HepG2 (cell line): ENCODE measurements at regions not wholly inside any gene's neighbourhood (a gene's known extent, or its start where the extent isn't known, plus 50 kb on each side); places are given as distances from the start of the nearest gene placed in this dataset.

Source experiments
- ATAC-seq: fragments of 200-7000 bp; cut with Tn5 transposase; 3 replicates; pipeline ENCODE4 v1.9.1; 2020; ENCODE audit warnings: mild to moderate bottlenecking, moderate library complexity
- BruUV-seq: library from RNA; stranded (reverse); fragments of 400-500 nt; replicated peaks from 2 replicates; lab custom pipeline; 2021; lab: Mats Ljungman, UMichigan
- CTCF ChIA-PET: fragments of 300-600 bp; formaldehyde crosslinking; extraction: SDS; loops from one replicate; lab custom pipeline; 2021; ENCODE audit warnings: low total read pairs, inconsistent platforms, low intra/inter-chr PET ratio; lab: Yijun Ruan, JAX
- POLR2A ChIA-PET: fragments of 350-600 bp; sonication (Branson Sonifier 250); formaldehyde crosslinking; loops from one replicate; lab custom pipeline; 2020; ENCODE audit warnings: antibody characterized with exemption, inconsistent platforms; lab: Yijun Ruan, JAX
- DNase-seq: peaks from one replicate; pipeline ENCODE4 v3.0.0-alpha.2; 2015; ENCODE audit warnings: low spot score
- FAIRE-seq: peaks from 3 replicates; lab custom pipeline; 2011; peaks lifted over from hg19 to GRCh38; lab: Jason Lieb, UNC
- H2AFZ ChIP-seq: one replicate; pipeline ENCODE4 v1.6.1; 2011; ENCODE audit warnings: low read length, inconsistent platforms
- H3K27ac ChIP-seq: fragments of 300-600 bp; 3 replicates; pipeline ENCODE4 v1.8.0; 2011; ENCODE audit warnings: mixed run types, mild to moderate bottlenecking, mixed read lengths, low read length, inconsistent platforms; ENCODE audit not compliant: insufficient read depth; ENCODE audit errors: extremely low read length
- H3K27me3 ChIP-seq, 2 experiments: fragments of 200-600 bp in 1 of 2; 2 replicates in 1 of 2; 3 replicates in 1 of 2; pipeline versions ENCODE4 v1.6.0 to v1.8.0; 2011; ENCODE audit warnings: low read length in 2 of 2, mild to moderate bottlenecking in 2 of 2, moderate library complexity in 2 of 2, inconsistent platforms in 1 of 2; ENCODE audit not compliant: insufficient read depth in 2 of 2, control insufficient read depth in 1 of 2
- H3K36me3 ChIP-seq, 2 experiments: fragments of 200-600 bp in 1 of 2; replicated peaks in 1 of 2; 2 replicates in 1 of 2; 3 replicates in 1 of 2; pipeline versions ENCODE4 v1.5.1 to v1.8.0; 2011; ENCODE audit warnings: low read length in 2 of 2, inconsistent platforms in 1 of 2; ENCODE audit not compliant: insufficient read depth in 2 of 2, control insufficient read depth in 1 of 2
- H3K4me1 ChIP-seq: 2 replicates; pipeline ENCODE4 v1.5.1; 2012; ENCODE audit warnings: low read length, inconsistent platforms; ENCODE audit not compliant: insufficient read depth
- H3K4me2 ChIP-seq: 2 replicates; pipeline ENCODE4 v1.6.0; 2011; ENCODE audit warnings: low read depth, low read length, inconsistent platforms
- H3K4me3 ChIP-seq, 3 experiments: fragments of 200-600 bp in 1 of 3; sonication (generic), shearing (Covaris generic) in 1 of 3; replicated peaks in 1 of 3; 2 replicates each; pipeline ENCODE4 v1.5.1; 2011 to 2016; ENCODE audit warnings: low read length in 3 of 3, inconsistent platforms in 2 of 3, low read depth in 2 of 3, mild to moderate bottlenecking in 2 of 3, control low read depth in 1 of 3, mixed read lengths in 1 of 3; ENCODE audit not compliant: insufficient read depth in 1 of 3
- H3K79me2 ChIP-seq: one replicate; pipeline ENCODE4 v1.6.1; 2011; ENCODE audit warnings: low read length, inconsistent platforms; ENCODE audit not compliant: insufficient read depth
- H3K9ac ChIP-seq: 2 replicates; pipeline ENCODE4 v1.6.0; 2011; ENCODE audit warnings: mild to moderate bottlenecking, low read depth, low read length, inconsistent platforms; ENCODE audit not compliant: insufficient read depth
- H3K9me3 ChIP-seq: 2 replicates; pipeline ENCODE4 v1.5.1; 2012; ENCODE audit warnings: mild to moderate bottlenecking, low read length
- H4K20me1 ChIP-seq: 2 replicates; pipeline ENCODE4 v1.6.0; 2011; ENCODE audit warnings: inconsistent platforms, mild to moderate bottlenecking, low read length, moderate library complexity; ENCODE audit not compliant: insufficient read depth
- CBFB ChIP-seq: sonication (generic); formaldehyde crosslinking; IDR thresholded peaks from 2 replicates; pipeline ENCODE4 v1.4.0; 2020; ENCODE audit warnings: missing genetic modification reagents
- CHCHD3 ChIP-seq: sonication (generic); formaldehyde crosslinking; IDR thresholded peaks from 2 replicates; pipeline ENCODE4 v1.8.0; 2022; ENCODE audit warnings: mild to moderate bottlenecking, missing genetic modification reagents, moderate library complexity
- HOXA7 ChIP-seq: sonication (generic); formaldehyde crosslinking; IDR thresholded peaks from 2 replicates; pipeline ENCODE4 v1.8.1; 2022; ENCODE audit warnings: mild to moderate bottlenecking, missing genetic modification reagents, moderate library complexity
- JARID2 ChIP-seq: sonication (generic); formaldehyde crosslinking; IDR thresholded peaks from 2 replicates; pipeline ENCODE4 v1.8.1; 2023; ENCODE audit warnings: missing genetic modification reagents, inconsistent platforms; ENCODE audit not compliant: insufficient replicate concordance
- JDP2 ChIP-seq: sonication (generic); formaldehyde crosslinking; IDR thresholded peaks from 2 replicates; pipeline ENCODE4 v1.8.1; 2022; ENCODE audit warnings: missing genetic modification reagents, borderline replicate concordance
- NFIB ChIP-seq: sonication (generic); formaldehyde crosslinking; IDR thresholded peaks from 2 replicates; pipeline ENCODE4 v1.9.0; 2021; ENCODE audit warnings: missing genetic modification reagents, mild to moderate bottlenecking, borderline replicate concordance
- NFYC ChIP-seq: IDR thresholded peaks from 2 replicates; pipeline ENCODE4 v1.6.1; 2016; ENCODE audit warnings: missing genetic modification reagents, missing compliant biosample characterization
- PRPF4 ChIP-seq: fragments of 200-400 bp; formaldehyde crosslinking; IDR thresholded peaks from 2 replicates; pipeline ENCODE4 v1.6.1; 2016; ENCODE audit warnings: low read length, low read depth; ENCODE audit not compliant: poor library complexity, severe bottlenecking
- TGIF2 ChIP-seq: IDR thresholded peaks from 2 replicates; pipeline ENCODE4 v1.6.1; 2016; ENCODE audit warnings: control low read depth, missing compliant biosample characterization
- THAP7 ChIP-seq: sonication (generic); formaldehyde crosslinking; IDR thresholded peaks from 2 replicates; pipeline ENCODE4 v1.8.1; 2023; ENCODE audit warnings: mild to moderate bottlenecking, missing genetic modification reagents
- ZNF569 ChIP-seq: sonication (generic); formaldehyde crosslinking; IDR thresholded peaks from 2 replicates; pipeline ENCODE4 v1.5.0; 2020; ENCODE audit warnings: mild to moderate bottlenecking, missing genetic modification reagents, moderate library complexity, borderline replicate concordance
- ZNF619 ChIP-seq: sonication (generic); formaldehyde crosslinking; IDR thresholded peaks from 2 replicates; pipeline ENCODE4 v1.4.0; 2020; ENCODE audit warnings: mild to moderate bottlenecking, missing genetic modification reagents
- ZNF800 ChIP-seq: sonication (generic); formaldehyde crosslinking; IDR thresholded peaks from 2 replicates; pipeline ENCODE4 v1.4.0; 2020; ENCODE audit warnings: missing genetic modification reagents
- WGBS: methylation state at CpG from one replicate; pipeline ENCODE4 v1.1.6; 2017; ENCODE audit warnings: low lambda C conversion rate; 5-methylcytosine and 5-hydroxymethylcytosine counted together
- in situ Hi-C: cut with HindIII; loops from 2 replicates; pipeline ENCODE4 v1.10.0; 2017; ENCODE audit warnings: low pct_unique_long_range_greater_than_20kb; ENCODE audit not compliant: extremely low pct_ligation_motif_present
- intact Hi-C: fragments of 100-400 bp; cut with micrococcal nuclease; formaldehyde crosslinking; loops from one replicate; pipeline ENCODE4 v1.10.0; 2022; ENCODE audit not compliant: unreplicated experiment
- TF ChIP-seq, protein P1 (sequence below): sonication (generic); formaldehyde crosslinking; IDR thresholded peaks from 2 replicates; pipeline ENCODE4 v1.5.0; 2020; ENCODE audit warnings: missing genetic modification reagents
- TF ChIP-seq, protein P2 (sequence below): IDR thresholded peaks from 2 replicates; pipeline ENCODE4 v1.6.1; 2016; ENCODE audit warnings: missing compliant biosample characterization, missing genetic modification reagents, borderline replicate concordance

- no peaks in the 10 kb centered on the region for H3K27me3 ChIP-seq
- no peak overlapping the region for H3K27ac ChIP-seq
- 3% methylated on average over 5 of the region's 5 CpGs for WGBS
- H3K9me3 ChIP-seq, result no peaks in the 10 kb centered on the region
- H3K4me2 ChIP-seq, result no peak overlapping the region
- no peak overlapping the region for H2AFZ ChIP-seq
- no peaks in the 10 kb centered on the region for H3K4me1 ChIP-seq
- ATAC-seq, result no peak
- H4K20me1 ChIP-seq, result no peaks in the 10 kb centered on the region
- in situ Hi-C loops, result no loop called here
- no peak overlapping the region for H3K9ac ChIP-seq
- no peaks in the 10 kb centered on the region for H3K36me3 ChIP-seq
- ChIA-PET CTCF (no interaction called here), POLR2A (no interaction called here)
- no peak for DNase-seq
- no peak for TF ChIP-seq ZNF619 (CRISPR knock-in tag)
- TF ChIP-seq NFYC (CRISPR knock-in tag), result no peak
- no peak for TF ChIP-seq JARID2
- TF ChIP-seq HOXA7 (CRISPR knock-in tag), result no peak
- TF ChIP-seq CBFB (CRISPR knock-in tag), result no peak
- TF ChIP-seq THAP7, result no peak
- no peaks in the 10 kb centered on the region for H3K79me2 ChIP-seq
- no peak for FAIRE-seq
- intact Hi-C loops, result no loop called here
- no peak overlapping the region for H3K4me3 ChIP-seq
- BruUV-seq, result no TSS peak
These were observed 478.5 kb upstream of the SMARCA2 start for GRCh38 chr9:1536522-1537170.

- H3K4me3 ChIP-seq, result no peak overlapping the region
- ATAC-seq (no peak), DNase-seq (no peak), FAIRE-seq (no peak)
- no peaks in the 10 kb centered on the region for H3K4me1 ChIP-seq
- no peaks in the 10 kb centered on the region for H3K79me2 ChIP-seq
- H3K4me2 ChIP-seq, result no peak overlapping the region
- 0% methylated on average over 4 of the region's 4 CpGs for WGBS
- no TSS peak for BruUV-seq
- no peak overlapping the region for H2AFZ ChIP-seq
- intact Hi-C loops (no loop called here), in situ Hi-C loops (no loop called here)
- no peaks in the 10 kb centered on the region for H3K36me3 ChIP-seq
- POLR2A ChIA-PET, result no interaction called here
- H3K27me3 ChIP-seq, result no peaks in the 10 kb centered on the region
- H3K9ac ChIP-seq, result no peak overlapping the region
- H4K20me1 ChIP-seq, result no peaks in the 10 kb centered on the region
- H3K27ac ChIP-seq, result no peak overlapping the region
- CTCF ChIA-PET, result no interaction called here
- H3K9me3 ChIP-seq, result no peaks in the 10 kb centered on the region
- TF ChIP-seq, protein P1, sequence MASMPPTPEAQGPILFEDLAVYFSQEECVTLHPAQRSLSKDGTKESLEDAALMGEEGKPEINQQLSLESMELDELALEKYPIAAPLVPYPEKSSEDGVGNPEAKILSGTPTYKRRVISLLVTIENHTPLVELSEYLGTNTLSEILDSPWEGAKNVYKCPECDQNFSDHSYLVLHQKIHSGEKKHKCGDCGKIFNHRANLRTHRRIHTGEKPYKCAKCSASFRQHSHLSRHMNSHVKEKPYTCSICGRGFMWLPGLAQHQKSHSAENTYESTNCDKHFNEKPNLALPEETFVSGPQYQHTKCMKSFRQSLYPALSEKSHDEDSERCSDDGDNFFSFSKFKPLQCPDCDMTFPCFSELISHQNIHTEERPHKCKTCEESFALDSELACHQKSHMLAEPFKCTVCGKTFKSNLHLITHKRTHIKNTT (CRISPR knock-in tag), result no peak
- TF ChIP-seq NFIB (CRISPR knock-in tag) (no peak), JDP2 (CRISPR knock-in tag) (no peak), PRPF4 (no peak), ZNF800 (CRISPR knock-in tag) (no peak), CHCHD3 (CRISPR knock-in tag) (no peak), TGIF2 (no peak), ZNF569 (CRISPR knock-in tag) (no peak)
- TF ChIP-seq, protein P2, sequence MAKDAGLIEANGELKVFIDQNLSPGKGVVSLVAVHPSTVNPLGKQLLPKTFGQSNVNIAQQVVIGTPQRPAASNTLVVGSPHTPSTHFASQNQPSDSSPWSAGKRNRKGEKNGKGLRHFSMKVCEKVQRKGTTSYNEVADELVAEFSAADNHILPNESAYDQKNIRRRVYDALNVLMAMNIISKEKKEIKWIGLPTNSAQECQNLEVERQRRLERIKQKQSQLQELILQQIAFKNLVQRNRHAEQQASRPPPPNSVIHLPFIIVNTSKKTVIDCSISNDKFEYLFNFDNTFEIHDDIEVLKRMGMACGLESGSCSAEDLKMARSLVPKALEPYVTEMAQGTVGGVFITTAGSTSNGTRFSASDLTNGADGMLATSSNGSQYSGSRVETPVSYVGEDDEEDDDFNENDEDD (CRISPR knock-in tag), result no peak
These were observed 476.8 kb upstream of the SMARCA2 start for GRCh38 chr9:1538301-1538700.
